WTC11 (cell line): ENCODE measurements at regions not wholly inside any gene's neighbourhood (a gene's known extent, or its start where the extent isn't known, plus 50 kb on each side); places are given as distances from the start of the nearest gene placed in this dataset.
A peak's percentile ranks its signal among the peaks of the same experiment; 100 is the strongest.

ENCODE experiments used
- ATAC-seq: fragments of 200-7000 bp; cut with Tn5 transposase; 2 replicates; pipeline ENCODE4 v1.10.0; 2021; ENCODE audit warnings: mild to moderate bottlenecking, moderate library complexity
- CTCF ChIA-PET: fragments of 300-600 bp; sonication (Branson Sonifier 250); formaldehyde crosslinking; loops from one replicate; lab custom pipeline; 2021; ENCODE audit warnings: antibody characterized with exemption; lab: Charles Lee
- POLR2A ChIA-PET: fragments of 350-600 bp; sonication (Branson Sonifier 250); formaldehyde crosslinking; loops from one replicate; lab custom pipeline; 2021; ENCODE audit warnings: antibody characterized with exemption; lab: Charles Lee
- DNase-seq: peaks from one replicate; pipeline ENCODE4 v3.0.0; 2021; ENCODE audit warnings: low spot score
- H3K27ac Mint-ChIP-seq: 2 replicates; pipeline ENCODE4 v1.8.0; 2021; ENCODE audit warnings: mixed read lengths
- H3K27me3 Mint-ChIP-seq: 2 replicates; pipeline ENCODE4 v1.8.0; 2021; ENCODE audit warnings: low read depth, mild to moderate bottlenecking, moderate library complexity, mixed read lengths
- H3K36me3 Mint-ChIP-seq: 2 replicates; pipeline ENCODE4 v1.8.0; 2021; ENCODE audit warnings: mixed read lengths
- H3K4me1 Mint-ChIP-seq: 2 replicates; pipeline ENCODE4 v1.8.0; 2022; ENCODE audit warnings: mixed read lengths
- H3K4me3 Mint-ChIP-seq: 2 replicates; pipeline ENCODE4 v1.8.0; 2021; ENCODE audit warnings: mild to moderate bottlenecking, moderate library complexity, mixed read lengths
- H3K9me3 Mint-ChIP-seq: 2 replicates; pipeline ENCODE4 v1.8.0; 2021; ENCODE audit warnings: mixed read lengths
- AR ChIP-seq: fragments of 250-450 bp; sonication (Bioruptor Pico); IDR thresholded peaks from 2 replicates; pipeline ENCODE4 v1.9.0; 2021; ENCODE audit warnings: mild to moderate bottlenecking
- ARID4B ChIP-seq: sonication (generic); formaldehyde crosslinking; IDR thresholded peaks from 2 replicates; pipeline ENCODE4 v1.8.0; 2023; ENCODE audit warnings: missing genetic modification reagents, mild to moderate bottlenecking, borderline replicate concordance
- CTCF ChIP-seq: fragments of 200-600 bp; IDR thresholded peaks from 2 replicates; pipeline ENCODE4 v1.8.0; 2022; ENCODE audit warnings: antibody characterized with exemption
- E2F4 ChIP-seq: sonication (generic); formaldehyde crosslinking; IDR thresholded peaks from 2 replicates; pipeline ENCODE4 v1.8.1; 2022; ENCODE audit warnings: low read depth, mild to moderate bottlenecking, moderate library complexity, missing genetic modification reagents, borderline replicate concordance
- E2F5 ChIP-seq: sonication (generic); formaldehyde crosslinking; IDR thresholded peaks from 2 replicates; pipeline ENCODE4 v1.8.1; 2022; ENCODE audit warnings: mild to moderate bottlenecking, moderate library complexity, missing genetic modification reagents
- ELF4 ChIP-seq: sonication (generic); formaldehyde crosslinking; IDR thresholded peaks from 2 replicates; pipeline ENCODE4 v1.8.1; 2022; ENCODE audit warnings: low read depth, mild to moderate bottlenecking, moderate library complexity, missing genetic modification reagents
- MYBL2 ChIP-seq: sonication (generic); formaldehyde crosslinking; IDR thresholded peaks from 2 replicates; pipeline ENCODE4 v1.8.1; 2023; ENCODE audit warnings: mild to moderate bottlenecking, moderate library complexity, missing genetic modification reagents
- NR1H2 ChIP-seq: sonication (generic); formaldehyde crosslinking; IDR thresholded peaks from 2 replicates; pipeline ENCODE4 v1.9.0; 2021; ENCODE audit warnings: mild to moderate bottlenecking, moderate library complexity, missing genetic modification reagents
- NR2C2 ChIP-seq: sonication (generic); formaldehyde crosslinking; IDR thresholded peaks from 2 replicates; pipeline ENCODE4 v1.8.0; 2022; ENCODE audit warnings: mild to moderate bottlenecking, missing genetic modification reagents
- PRRX2 ChIP-seq: fragments of 250-450 bp; sonication (Bioruptor Pico); IDR thresholded peaks from 2 replicates; pipeline ENCODE4 v1.8.0; 2021; ENCODE audit warnings: mild to moderate bottlenecking
- RORB ChIP-seq: fragments of 250-450 bp; sonication (Bioruptor Pico); IDR thresholded peaks from 2 replicates; pipeline ENCODE4 v1.9.0; 2021; ENCODE audit warnings: mild to moderate bottlenecking
- SOX15 ChIP-seq: fragments of 250-450 bp; sonication (Bioruptor Pico); IDR thresholded peaks from 2 replicates; pipeline ENCODE4 v1.9.0; 2021; ENCODE audit warnings: mild to moderate bottlenecking
- TCF7 ChIP-seq: sonication (generic); formaldehyde crosslinking; IDR thresholded peaks from 2 replicates; pipeline ENCODE4 v1.8.0; 2022; ENCODE audit warnings: mild to moderate bottlenecking, low read depth, missing genetic modification reagents, moderate library complexity
- USF2 ChIP-seq: sonication (generic); formaldehyde crosslinking; IDR thresholded peaks from 2 replicates; pipeline ENCODE4 v1.8.1; 2023; ENCODE audit warnings: mild to moderate bottlenecking, missing genetic modification reagents, moderate library complexity
- ZBTB43 ChIP-seq: sonication (generic); formaldehyde crosslinking; IDR thresholded peaks from 2 replicates; pipeline ENCODE4 v1.8.1; 2023; ENCODE audit warnings: mild to moderate bottlenecking, missing genetic modification reagents
- ZNF219 ChIP-seq: sonication (generic); formaldehyde crosslinking; IDR thresholded peaks from 2 replicates; pipeline ENCODE4 v1.8.0; 2023; ENCODE audit warnings: missing genetic modification reagents, mild to moderate bottlenecking, borderline replicate concordance
- ZNF317 ChIP-seq: sonication (generic); formaldehyde crosslinking; IDR thresholded peaks from 2 replicates; pipeline ENCODE4 v1.8.1; 2023; ENCODE audit warnings: low read depth, mild to moderate bottlenecking, moderate library complexity, missing genetic modification reagents, borderline replicate concordance

GRCh38 chr12:28088566-28089272, 101.5 kb upstream of the CCDC91 start (continued):
- TF ChIP-seq E2F5 (no peak), NR1H2 (CRISPR knock-in tag) (no peak), E2F4 (CRISPR knock-in tag) (no peak), RORB (CRISPR knock-in tag) (no peak), MYBL2 (CRISPR knock-in tag) (no peak), ARID4B (CRISPR knock-in tag) (no peak), AR (CRISPR knock-in tag) (no peak)

- no peaks in the 10 kb centered on the region for H3K36me3 Mint-ChIP-seq
- DNase-seq (no peak), ATAC-seq (peak; percentile 73)
- no peaks in the 10 kb centered on the region for H3K9me3 Mint-ChIP-seq
- TF ChIP-seq CTCF (no peak), USF2 (no peak), ZNF317 (CRISPR knock-in tag) (no peak), NR2C2 (CRISPR knock-in tag) (no peak), TCF7 (CRISPR knock-in tag) (no peak), ELF4 (CRISPR knock-in tag) (no peak), RORB (CRISPR knock-in tag) (no peak), ZNF219 (CRISPR knock-in tag) (no peak), PRRX2 (CRISPR knock-in tag) (no peak), SOX15 (CRISPR knock-in tag) (no peak), MYBL2 (CRISPR knock-in tag) (no peak), ZBTB43 (CRISPR knock-in tag) (no peak)
- peaks cover 18% of the 10 kb centered on the region for H3K4me1 Mint-ChIP-seq
- peak overlapping the region; percentile 31 for H3K4me3 Mint-ChIP-seq
- CTCF ChIA-PET = no interaction called here
- POLR2A ChIA-PET = no interaction called here
- H3K27ac Mint-ChIP-seq = no peak overlapping the region
- no peaks in the 10 kb centered on the region; the same call in 1 of the 2 replicates for H3K27me3 Mint-ChIP-seq
Observed at GRCh38 chr12:28089338-28089737, 100.9 kb upstream of the CCDC91 start.
